Activated CD4-positive, alpha-beta T cell treated with anti-CD3 and anti-CD28 coated beads for 36 hours (primary cell): ENCODE measurements at regions not wholly inside any gene's neighbourhood (a gene's known extent, or its start where the extent isn't known, plus 50 kb on each side); places are given as distances from the start of the nearest gene placed in this dataset.

Source experiments
- ATAC-seq: fragments of 200-7000 bp; cut with Tn5 transposase; one replicate; pipeline ENCODE4 v1.10.0; 2021; ENCODE audit warnings: mild to moderate bottlenecking, moderate library complexity
- CTCF ChIA-PET: fragments of 350-600 bp; sonication (Branson Sonifier 250); formaldehyde crosslinking; loops from one replicate; lab custom pipeline; 2021; ENCODE audit warnings: antibody characterized with exemption; lab: Charles Lee
- POLR2A ChIA-PET: fragments of 350-600 bp; sonication (Branson Sonifier 250); formaldehyde crosslinking; loops from one replicate; lab custom pipeline; 2021; ENCODE audit warnings: antibody characterized with exemption, inconsistent platforms; lab: Charles Lee
- DNase-seq: peaks from one replicate; pipeline ENCODE4 v3.0.0-alpha.2; 2020
- H3K27ac Mint-ChIP-seq: one replicate; pipeline ENCODE4 v1.8.0; 2021; ENCODE audit warnings: mixed read lengths
- H3K27me3 Mint-ChIP-seq: one replicate; pipeline ENCODE4 v1.8.0; 2021; ENCODE audit warnings: mixed read lengths
- H3K36me3 Mint-ChIP-seq: one replicate; pipeline ENCODE4 v1.8.0; 2021; ENCODE audit warnings: low read depth, mixed read lengths
- H3K4me1 Mint-ChIP-seq: one replicate; pipeline ENCODE4 v1.8.0; 2021; ENCODE audit warnings: mixed read lengths
- H3K4me3 Mint-ChIP-seq: one replicate; pipeline ENCODE4 v1.8.0; 2021; ENCODE audit warnings: mild to moderate bottlenecking, moderate library complexity, mixed read lengths
- H3K9me3 Mint-ChIP-seq: one replicate; pipeline ENCODE4 v1.8.0; 2021; ENCODE audit warnings: low read depth, mixed read lengths
- intact Hi-C, 2 experiments: fragments of 100-400 bp; cut with DNase I in 1 of 2; cut with micrococcal nuclease in 1 of 2; formaldehyde crosslinking; loops; one replicate each; pipeline versions ENCODE4 v1.14.2 to v1.15.1; 2022 to 2024; cut with DNase I, micrococcal nuclease

- POLR2A ChIA-PET, result no interaction called here
- no peak overlapping the region for H3K27ac Mint-ChIP-seq
- no peaks in the 10 kb centered on the region for H3K4me1 Mint-ChIP-seq
- H3K4me3 Mint-ChIP-seq, result no peak overlapping the region
- peaks cover 13% of the 10 kb centered on the region for H3K27me3 Mint-ChIP-seq
- DNase-seq (no peak), ATAC-seq (no peak)
- CTCF ChIA-PET, result interaction anchor here (0.6 kb wide), 1 partner anchor 429 kb away, joined by 3 read pairs; no protein-coding TSS in a partner anchor
- intact Hi-C loops, result no loop called here
- no peaks in the 10 kb centered on the region for H3K9me3 Mint-ChIP-seq
- no peaks in the 10 kb centered on the region for H3K36me3 Mint-ChIP-seq
Observed at GRCh38 chr21:41048623-41049022, 119.3 kb upstream of the BACE2 start.

- no peak for ATAC-seq
- no peaks in the 10 kb centered on the region for H3K9me3 Mint-ChIP-seq
- H3K4me3 Mint-ChIP-seq, result no peak overlapping the region
- intact Hi-C loops, result no loop called here
- ChIA-PET CTCF (interaction anchor here (0.6 to 1.1 kb wide), 2 partner anchors 18 to 1536 kb away, joined by 3 to 7 read pairs; no protein-coding TSS in a partner anchor), POLR2A (no interaction called here)
- H3K36me3 Mint-ChIP-seq, result no peaks in the 10 kb centered on the region
- no peak for DNase-seq
- H3K27ac Mint-ChIP-seq, result no peak overlapping the region
- no peaks in the 10 kb centered on the region for H3K4me1 Mint-ChIP-seq
- H3K27me3 Mint-ChIP-seq, result peaks cover 4% of the 10 kb centered on the region
Observed at GRCh38 chr21:41052820-41053555, 115.0 kb upstream of the BACE2 start.

- no peaks in the 10 kb centered on the region for H3K4me1 Mint-ChIP-seq
- intact Hi-C loops, result no loop called here
- CTCF ChIA-PET, result interaction anchor here (1.5 kb wide), 1 partner anchor 910 kb away, joined by 4 read pairs; no protein-coding TSS in a partner anchor
Observed at GRCh38 chr21:41054018-41054578, 113.9 kb upstream of the BACE2 start.

GRCh38 chr21:41055266-41055665, 112.7 kb upstream of the BACE2 start:
- POLR2A ChIA-PET, result no interaction called here

More at GRCh38 chr21:41054018-41054578, 113.9 kb upstream of the BACE2 start:
- Mint-ChIP-seq H3K4me3 (no peak overlapping the region), H3K9me3 (no peaks in the 10 kb centered on the region), H3K27me3 (peaks cover 4% of the 10 kb centered on the region), H3K27ac (no peak overlapping the region), H3K36me3 (no peaks in the 10 kb centered on the region)
- POLR2A ChIA-PET, result no interaction called here
- ATAC-seq (no peak), DNase-seq (no peak)

GRCh38 chr21:41059871-41060270, 108.1 kb upstream of the BACE2 start:
- CTCF ChIA-PET, result no interaction called here
- Mint-ChIP-seq H3K9me3 (no peaks in the 10 kb centered on the region), H3K27me3 (peaks cover 11% of the 10 kb centered on the region), H3K36me3 (no peaks in the 10 kb centered on the region), H3K27ac (no peak overlapping the region), H3K4me3 (no peak overlapping the region), H3K4me1 (no peaks in the 10 kb centered on the region)
- POLR2A ChIA-PET, result no interaction called here
- intact Hi-C loops, result no loop called here
- ATAC-seq (no peak), DNase-seq (no peak)

More at GRCh38 chr21:41055266-41055665, 112.7 kb upstream of the BACE2 start:
- Mint-ChIP-seq H3K4me1 (no peaks in the 10 kb centered on the region), H3K27ac (no peak overlapping the region), H3K4me3 (no peak overlapping the region), H3K36me3 (no peaks in the 10 kb centered on the region), H3K27me3 (peaks cover 2% of the 10 kb centered on the region), H3K9me3 (no peaks in the 10 kb centered on the region)
- CTCF ChIA-PET, result no interaction called here
- no peak for ATAC-seq
- intact Hi-C loops, result no loop called here
- no peak for DNase-seq

GRCh38 chr21:41061701-41062100, 106.3 kb upstream of the BACE2 start:
- no peaks in the 10 kb centered on the region for H3K4me1 Mint-ChIP-seq
- CTCF ChIA-PET, result no interaction called here
- no peaks in the 10 kb centered on the region for H3K36me3 Mint-ChIP-seq
- no peak overlapping the region for H3K4me3 Mint-ChIP-seq
- peaks cover 13% of the 10 kb centered on the region for H3K27me3 Mint-ChIP-seq
- no peaks in the 10 kb centered on the region for H3K9me3 Mint-ChIP-seq
- intact Hi-C loops, result no loop called here
- ATAC-seq (no peak), DNase-seq (no peak)
- POLR2A ChIA-PET, result no interaction called here
- H3K27ac Mint-ChIP-seq, result no peak overlapping the region

GRCh38 chr21:41064334-41064791, 103.6 kb upstream of the BACE2 start:
- Mint-ChIP-seq H3K27ac (no peak overlapping the region), H3K4me3 (no peak overlapping the region), H3K4me1 (peaks cover 9% of the 10 kb centered on the region), H3K9me3 (no peaks in the 10 kb centered on the region), H3K36me3 (no peaks in the 10 kb centered on the region), H3K27me3 (peaks cover 32% of the 10 kb centered on the region)
- intact Hi-C loops, result no loop called here
- DNase-seq, result no peak
- ATAC-seq, result no peak
- POLR2A ChIA-PET, result no interaction called here
- CTCF ChIA-PET, result interaction anchor here (0.8 kb wide), 1 partner anchor 61 kb away, joined by 3 read pairs; no protein-coding TSS in a partner anchor

- no peak for ATAC-seq
- Mint-ChIP-seq H3K27me3 (peaks cover 32% of the 10 kb centered on the region), H3K27ac (no peak overlapping the region), H3K4me3 (no peak overlapping the region), H3K36me3 (no peaks in the 10 kb centered on the region), H3K4me1 (peaks cover 9% of the 10 kb centered on the region), H3K9me3 (no peaks in the 10 kb centered on the region)
- ChIA-PET CTCF (no interaction called here), POLR2A (no interaction called here)
- intact Hi-C loops, result no loop called here
- no peak for DNase-seq
Observed at GRCh38 chr21:41064951-41065350, 103.0 kb upstream of the BACE2 start.

GRCh38 chr21:41065539-41065938, 102.4 kb upstream of the BACE2 start:
- no peaks in the 10 kb centered on the region for H3K36me3 Mint-ChIP-seq
- CTCF ChIA-PET, result no interaction called here
- intact Hi-C loops, result no loop called here
- ATAC-seq (no peak), DNase-seq (no peak)
- peaks cover 9% of the 10 kb centered on the region for H3K4me1 Mint-ChIP-seq
- POLR2A ChIA-PET, result no interaction called here
- H3K27ac Mint-ChIP-seq, result no peak overlapping the region
- no peak overlapping the region for H3K4me3 Mint-ChIP-seq
- peaks cover 32% of the 10 kb centered on the region for H3K27me3 Mint-ChIP-seq
- H3K9me3 Mint-ChIP-seq, result no peaks in the 10 kb centered on the region

- ATAC-seq, result no peak
- H3K4me1 Mint-ChIP-seq, result peaks cover 9% of the 10 kb centered on the region
- DNase-seq, result no peak
- no peak overlapping the region for H3K4me3 Mint-ChIP-seq
- no peaks in the 10 kb centered on the region for H3K9me3 Mint-ChIP-seq
- intact Hi-C loops, result no loop called here
- H3K36me3 Mint-ChIP-seq, result no peaks in the 10 kb centered on the region
- ChIA-PET CTCF (no interaction called here), POLR2A (no interaction called here)
- peaks cover 34% of the 10 kb centered on the region for H3K27me3 Mint-ChIP-seq
- no peak overlapping the region for H3K27ac Mint-ChIP-seq
Observed at GRCh38 chr21:41066086-41066938, 101.6 kb upstream of the BACE2 start.

GRCh38 chr21:41067709-41068108, 100.3 kb upstream of the BACE2 start:
- DNase-seq (no peak), ATAC-seq (no peak)
- CTCF ChIA-PET, result interaction anchor here (1.2 kb wide), 1 partner anchor 1200 kb away, joined by 3 read pairs; the partner anchor contains the start of gene PCP4
- Mint-ChIP-seq H3K27me3 (peaks cover 27% of the 10 kb centered on the region), H3K27ac (no peak overlapping the region), H3K4me3 (no peak overlapping the region), H3K4me1 (peaks cover 9% of the 10 kb centered on the region), H3K36me3 (no peaks in the 10 kb centered on the region), H3K9me3 (no peaks in the 10 kb centered on the region)
- intact Hi-C loops, result loop anchor here (2.0 kb wide), 2 partner anchors 601 to 925 kb away; no protein-coding TSS in a partner anchor
- POLR2A ChIA-PET, result no interaction called here
